ENCODE measurements at regions not wholly inside any gene's neighbourhood (a gene's known extent, or its start where the extent isn't known, plus 50 kb on each side); places are given as distances from the start of the nearest gene placed in this dataset.

DNA sequence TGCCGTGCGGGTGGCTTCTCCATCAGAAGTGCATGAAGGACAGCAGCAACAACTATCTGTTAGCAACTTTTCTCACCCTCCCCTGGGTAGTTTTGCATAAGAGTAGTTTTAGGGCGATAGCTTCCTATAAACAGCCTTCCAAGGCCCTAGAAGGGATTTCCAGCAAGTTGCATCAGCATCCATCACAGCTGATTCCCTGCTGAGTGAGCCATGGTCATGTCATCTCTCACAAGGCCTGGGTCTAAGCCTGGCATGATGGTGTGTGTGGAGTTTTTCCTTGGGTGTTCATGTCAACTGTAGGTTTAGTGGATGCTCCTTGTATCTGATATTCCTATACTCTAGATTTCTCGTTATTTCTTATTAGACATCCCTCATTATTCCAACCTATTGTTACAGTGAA, 2324.7 kb upstream of the AGA start:
- TF ChIP-seq, protein P1, sequence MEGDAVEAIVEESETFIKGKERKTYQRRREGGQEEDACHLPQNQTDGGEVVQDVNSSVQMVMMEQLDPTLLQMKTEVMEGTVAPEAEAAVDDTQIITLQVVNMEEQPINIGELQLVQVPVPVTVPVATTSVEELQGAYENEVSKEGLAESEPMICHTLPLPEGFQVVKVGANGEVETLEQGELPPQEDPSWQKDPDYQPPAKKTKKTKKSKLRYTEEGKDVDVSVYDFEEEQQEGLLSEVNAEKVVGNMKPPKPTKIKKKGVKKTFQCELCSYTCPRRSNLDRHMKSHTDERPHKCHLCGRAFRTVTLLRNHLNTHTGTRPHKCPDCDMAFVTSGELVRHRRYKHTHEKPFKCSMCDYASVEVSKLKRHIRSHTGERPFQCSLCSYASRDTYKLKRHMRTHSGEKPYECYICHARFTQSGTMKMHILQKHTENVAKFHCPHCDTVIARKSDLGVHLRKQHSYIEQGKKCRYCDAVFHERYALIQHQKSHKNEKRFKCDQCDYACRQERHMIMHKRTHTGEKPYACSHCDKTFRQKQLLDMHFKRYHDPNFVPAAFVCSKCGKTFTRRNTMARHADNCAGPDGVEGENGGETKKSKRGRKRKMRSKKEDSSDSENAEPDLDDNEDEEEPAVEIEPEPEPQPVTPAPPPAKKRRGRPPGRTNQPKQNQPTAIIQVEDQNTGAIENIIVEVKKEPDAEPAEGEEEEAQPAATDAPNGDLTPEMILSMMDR (IDR thresholded peaks at IDR 0.05; ENCODE audit: insufficient read depth, low read depth, low read length) = no peak
- H3K4me3 ChIP-seq (ENCODE audit: low read depth, low read length) = no peak overlapping the region
- DNase-seq (ENCODE audit: low read depth) = no peak

DNA sequence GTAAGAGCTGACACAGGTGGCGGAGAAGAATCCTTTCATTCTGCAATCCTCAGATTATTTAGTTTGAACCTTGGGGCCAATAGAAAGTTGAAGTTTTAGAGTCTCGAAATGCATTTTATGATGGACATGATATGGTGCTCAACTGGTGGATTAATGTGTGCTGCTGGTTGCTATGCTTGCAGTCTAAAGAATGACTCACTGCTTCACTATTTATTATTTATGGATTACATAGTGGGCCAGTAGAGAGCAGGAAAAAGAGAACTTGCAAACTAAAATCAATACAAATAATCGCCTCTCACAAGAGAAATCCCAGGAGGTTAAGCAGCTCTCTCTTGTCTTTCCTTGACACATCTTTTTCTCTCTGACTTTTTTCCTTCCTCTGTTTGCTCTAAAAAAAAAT, 2326.8 kb upstream of the AGA start:
- H3K4me3 ChIP-seq (ENCODE audit: low read depth, low read length) = no peak overlapping the region
- DNase-seq (ENCODE audit: low read depth) = no peak
- TF ChIP-seq, protein P1 (IDR thresholded peaks at IDR 0.05; ENCODE audit: insufficient read depth, low read depth, low read length) = no peak

DNA sequence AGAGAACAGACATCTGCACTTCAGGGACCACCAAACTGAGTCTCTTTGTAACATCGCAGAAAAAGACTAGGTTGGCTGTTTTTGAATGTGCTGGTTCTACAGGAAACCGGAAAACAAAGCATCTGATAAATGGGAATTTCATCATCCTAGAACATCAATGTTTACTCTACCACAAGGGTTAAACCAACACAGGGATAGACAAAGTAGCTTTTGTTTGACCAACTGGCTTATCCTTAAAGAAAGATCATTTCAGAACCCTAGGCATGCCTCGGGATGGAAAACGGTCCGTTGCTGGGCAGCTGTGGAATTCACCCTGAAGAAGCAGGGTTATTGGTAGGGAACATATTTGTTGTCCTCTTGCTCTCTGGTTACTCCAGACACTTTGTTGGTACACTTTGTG, 2355.5 kb upstream of the AGA start:
- DNase-seq (ENCODE audit: low read depth) = no peak
- TF ChIP-seq, protein P1 (IDR thresholded peaks at IDR 0.05; ENCODE audit: insufficient read depth, low read depth, low read length) = no peak
- H3K4me3 ChIP-seq (ENCODE audit: low read depth, low read length) = no peak overlapping the region

DNA sequence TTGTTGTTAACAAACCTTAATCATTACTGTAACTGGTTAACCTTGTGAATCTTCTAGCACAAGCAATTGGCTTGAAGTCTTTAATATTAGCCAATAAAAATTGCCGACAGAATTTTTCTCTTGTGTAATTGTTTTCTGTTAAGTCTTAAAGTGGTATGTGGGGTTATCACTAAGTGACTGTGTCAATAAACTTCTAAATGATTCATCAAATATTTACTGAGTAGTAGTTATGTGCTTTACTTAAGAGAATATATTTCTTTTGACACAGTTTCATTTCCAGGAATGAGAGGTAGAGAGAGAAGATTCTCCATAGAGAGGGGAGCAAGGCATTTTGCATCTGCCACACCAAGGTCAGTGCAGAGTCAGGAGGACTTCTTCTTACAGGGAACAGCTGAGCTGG, 2361.6 kb upstream of the AGA start:
- TF ChIP-seq, protein P1 (IDR thresholded peaks at IDR 0.05; ENCODE audit: insufficient read depth, low read depth, low read length) = no peak
- no peak overlapping the region for H3K4me3 ChIP-seq (ENCODE audit: low read depth, low read length)
- DNase-seq (ENCODE audit: low read depth) = no peak

DNA sequence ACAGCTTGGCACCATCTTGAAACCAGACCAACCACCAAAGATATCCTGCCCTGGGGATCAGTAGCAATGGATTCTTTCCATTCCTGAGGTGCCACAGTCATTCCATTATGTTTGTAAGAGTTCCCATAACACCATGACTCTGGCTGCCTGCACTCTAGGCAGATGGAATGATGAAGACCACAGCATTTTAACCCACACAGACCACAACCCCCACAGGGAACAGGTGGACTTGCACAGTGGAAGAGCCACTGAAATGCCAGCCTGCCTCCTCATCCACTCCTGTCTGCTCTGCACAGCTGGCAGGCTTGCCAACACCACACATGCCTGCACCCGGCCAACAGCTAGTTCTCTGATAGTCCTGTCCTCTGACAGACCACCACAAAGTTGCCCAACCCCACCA, 2362.2 kb upstream of the AGA start:
- TF ChIP-seq, protein P1 (IDR thresholded peaks at IDR 0.05; ENCODE audit: insufficient read depth, low read depth, low read length) = no peak
- DNase-seq (ENCODE audit: low read depth) = no peak

DNA sequence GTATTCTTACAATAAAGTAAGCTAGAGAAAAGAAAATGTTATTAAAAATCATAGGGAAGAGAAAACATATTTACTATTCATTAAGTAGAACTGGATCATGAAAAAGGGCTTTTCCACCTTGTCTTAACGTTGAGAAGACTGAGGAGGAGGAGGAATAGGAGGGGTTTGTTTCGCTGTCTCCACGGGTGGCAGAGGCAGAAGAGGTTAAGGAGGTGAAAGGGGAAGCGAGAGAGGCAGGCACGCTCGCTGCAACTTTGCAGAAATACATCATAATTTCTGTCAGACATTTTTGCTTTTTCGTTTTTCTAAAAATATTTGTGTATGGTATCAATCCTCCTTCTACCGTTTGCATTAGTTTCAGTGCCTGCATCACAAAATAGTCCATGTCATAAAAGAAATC, 2375.1 kb upstream of the AGA start:
- H3K4me3 ChIP-seq (ENCODE audit: low read depth, low read length) = no peak overlapping the region
- no peak for DNase-seq (ENCODE audit: low read depth)
- TF ChIP-seq, protein P1 (IDR thresholded peaks at IDR 0.05; ENCODE audit: insufficient read depth, low read depth, low read length) = no peak

More for the DNA sequence above, 2362.2 kb upstream of the AGA start:
- no peak overlapping the region for H3K4me3 ChIP-seq (ENCODE audit: low read depth, low read length)

DNA sequence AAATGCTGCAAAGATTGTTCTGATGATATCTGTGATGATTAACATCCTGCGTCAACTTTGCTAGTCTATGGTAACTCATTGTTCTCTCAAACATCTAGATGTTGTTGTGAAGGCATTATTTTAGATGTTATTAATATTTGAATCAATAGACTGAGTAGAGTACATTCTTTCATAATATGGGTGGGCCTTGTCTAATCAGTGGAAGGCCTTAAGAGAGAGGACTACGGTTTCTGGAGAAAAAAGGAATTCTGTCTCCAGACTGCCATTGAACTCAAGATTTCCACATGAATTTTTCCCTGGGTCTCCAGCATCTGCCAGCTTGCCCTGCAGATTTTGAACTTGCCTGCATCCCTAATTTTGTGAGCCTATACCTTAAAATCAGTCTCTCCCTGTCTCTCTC, 2381.1 kb upstream of the AGA start:
- H3K4me3 ChIP-seq (ENCODE audit: low read depth, low read length) = no peak overlapping the region
- TF ChIP-seq, protein P1 (IDR thresholded peaks at IDR 0.05; ENCODE audit: insufficient read depth, low read depth, low read length) = no peak
- no peak for DNase-seq (ENCODE audit: low read depth)
